Body of pancreas (tissue), 4 donors: ENCODE measurements at regions not wholly inside any gene's neighbourhood (a gene's known extent, or its start where the extent isn't known, plus 50 kb on each side); places are given as distances from the start of the nearest gene placed in this dataset.

Source experiments
- ATAC-seq: fragments of 150-250 bp; one replicate; pipeline ENCODE4 v1.9.1; 2016
- DNase-seq, 4 donors: peaks; one replicate each; pipeline ENCODE4 v3.0.0-alpha.2; 2019
- H3K27ac ChIP-seq, 4 donors: fragments of 200-600 bp; sonication (generic); 1 replicate in 3 of 4; 2 replicates in 1 of 4; pipeline versions ENCODE4 v1.5.1 to v1.6.1; 2016 to 2019; ENCODE audit warnings: mild to moderate bottlenecking in 1 of 4, mixed read lengths in 1 of 4, moderate library complexity in 1 of 4
- H3K27me3 ChIP-seq, 2 donors: fragments of 200-600 bp; sonication (generic); one replicate each; pipeline ENCODE4 v1.6.0; 2016; ENCODE audit warnings: mild to moderate bottlenecking in 1 of 2
- H3K36me3 ChIP-seq, 2 donors: fragments of 200-600 bp; sonication (generic); replicated peaks in 1 of 2; 2 replicates each; pipeline ENCODE4 v1.5.1; 2016; ENCODE audit warnings: low read depth in 2 of 2; ENCODE audit not compliant: insufficient read depth in 1 of 2
- H3K4me1 ChIP-seq: fragments of 200-600 bp; sonication (generic); one replicate; pipeline ENCODE4 v1.6.0; 2016
- H3K4me3 ChIP-seq, 2 donors: fragments of 200-600 bp; sonication (generic); 1 replicate in 1 of 2; 2 replicates in 1 of 2; pipeline ENCODE4 v1.5.1; 2016 to 2019
- H3K9me3 ChIP-seq, 3 donors: fragments of 200-600 bp; sonication (generic); 1 replicate in 2 of 3; 2 replicates in 1 of 3; pipeline ENCODE4 v1.5.1; 2016
- POLR2A ChIP-seq, 3 donors: fragments of 450-650 bp; IDR thresholded peaks; one replicate each; pipeline ENCODE4 v1.6.1; 2016; ENCODE audit warnings: antibody characterized with exemption in 3 of 3, mild to moderate bottlenecking in 2 of 3
- WGBS, 2 donors: methylation state at CpG; one replicate each; pipeline ENCODE4 v1.1.5; 2017; 5-methylcytosine and 5-hydroxymethylcytosine counted together
- intact Hi-C: fragments of 100-400 bp; cut with DNase I; formaldehyde crosslinking; loops from one replicate; pipeline ENCODE4 v1.15.1; 2023
- TF ChIP-seq, protein P1 (sequence below), 7 experiments: fragments of 450-650 bp in 4 of 7; fragments of 200-600 bp in 3 of 7; sonication (generic) in 3 of 7; IDR thresholded peaks; one replicate each; pipeline ENCODE4 v1.5.1; 2016 to 2019; ENCODE audit warnings: antibody characterized with exemption in 7 of 7

DNA sequence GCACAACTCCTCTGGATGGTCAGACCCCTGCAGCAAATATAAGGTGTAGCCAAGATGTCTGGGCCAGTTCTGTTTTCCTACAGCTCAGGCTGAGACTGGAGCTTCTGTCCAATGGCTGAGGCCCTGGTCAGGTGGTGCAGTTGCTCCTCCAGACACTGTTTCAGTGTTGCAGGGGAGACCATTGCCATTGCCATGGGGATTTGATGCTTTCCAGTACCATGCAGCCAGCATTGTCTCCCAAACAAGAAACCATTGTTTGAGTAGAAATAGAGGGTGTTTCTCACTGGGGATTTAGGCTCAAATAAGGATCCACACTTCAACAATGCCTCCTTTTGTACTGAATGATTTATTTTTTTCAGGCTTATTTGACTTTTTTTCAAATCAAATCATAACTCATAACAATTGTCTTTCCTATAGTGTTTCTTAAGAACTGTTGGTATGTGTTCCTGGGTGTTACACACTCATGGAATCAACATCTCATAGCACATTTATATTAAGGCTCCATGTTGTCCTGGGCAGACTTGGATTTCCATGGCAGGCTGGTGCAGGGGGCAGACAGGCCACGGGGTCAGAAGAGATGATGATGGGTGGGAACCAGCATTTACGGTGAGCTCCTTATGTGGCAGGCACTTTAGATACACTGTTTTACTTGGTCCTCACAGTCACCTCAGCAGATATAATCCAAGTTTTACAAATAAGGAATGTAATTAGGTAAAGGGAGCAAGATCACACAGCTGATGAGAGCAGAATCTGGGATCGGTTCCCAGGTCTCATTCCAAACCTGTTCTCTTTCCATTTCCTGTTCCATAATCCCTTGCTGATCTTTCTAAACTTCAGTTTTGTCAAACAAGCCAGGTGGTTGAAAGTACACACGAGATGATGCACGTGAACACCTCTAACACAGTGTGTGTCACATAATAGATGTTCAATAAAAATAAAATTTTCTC is 95.9 kb upstream of the GNAQ start:
- no peak overlapping the region for H3K27ac ChIP-seq
- WGBS, 2 donors = 63 to 67% methylated on average over 5 of the region's 5 CpGs
- no peaks in the 10 kb centered on the region for H3K27me3 ChIP-seq
- no peaks in the 10 kb centered on the region for H3K36me3 ChIP-seq
- H3K4me1 ChIP-seq = no peaks in the 10 kb centered on the region
- no peak for DNase-seq
- no peak overlapping the region for H3K4me3 ChIP-seq
- ATAC-seq = no peak
- no peaks in the 10 kb centered on the region for H3K9me3 ChIP-seq
- TF ChIP-seq, protein P1, sequence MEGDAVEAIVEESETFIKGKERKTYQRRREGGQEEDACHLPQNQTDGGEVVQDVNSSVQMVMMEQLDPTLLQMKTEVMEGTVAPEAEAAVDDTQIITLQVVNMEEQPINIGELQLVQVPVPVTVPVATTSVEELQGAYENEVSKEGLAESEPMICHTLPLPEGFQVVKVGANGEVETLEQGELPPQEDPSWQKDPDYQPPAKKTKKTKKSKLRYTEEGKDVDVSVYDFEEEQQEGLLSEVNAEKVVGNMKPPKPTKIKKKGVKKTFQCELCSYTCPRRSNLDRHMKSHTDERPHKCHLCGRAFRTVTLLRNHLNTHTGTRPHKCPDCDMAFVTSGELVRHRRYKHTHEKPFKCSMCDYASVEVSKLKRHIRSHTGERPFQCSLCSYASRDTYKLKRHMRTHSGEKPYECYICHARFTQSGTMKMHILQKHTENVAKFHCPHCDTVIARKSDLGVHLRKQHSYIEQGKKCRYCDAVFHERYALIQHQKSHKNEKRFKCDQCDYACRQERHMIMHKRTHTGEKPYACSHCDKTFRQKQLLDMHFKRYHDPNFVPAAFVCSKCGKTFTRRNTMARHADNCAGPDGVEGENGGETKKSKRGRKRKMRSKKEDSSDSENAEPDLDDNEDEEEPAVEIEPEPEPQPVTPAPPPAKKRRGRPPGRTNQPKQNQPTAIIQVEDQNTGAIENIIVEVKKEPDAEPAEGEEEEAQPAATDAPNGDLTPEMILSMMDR (IDR thresholded peaks at IDR 0.05) = no peak
- no peak for TF ChIP-seq POLR2A (IDR thresholded peaks at IDR 0.05)
- intact Hi-C loops = no loop called here

DNA sequence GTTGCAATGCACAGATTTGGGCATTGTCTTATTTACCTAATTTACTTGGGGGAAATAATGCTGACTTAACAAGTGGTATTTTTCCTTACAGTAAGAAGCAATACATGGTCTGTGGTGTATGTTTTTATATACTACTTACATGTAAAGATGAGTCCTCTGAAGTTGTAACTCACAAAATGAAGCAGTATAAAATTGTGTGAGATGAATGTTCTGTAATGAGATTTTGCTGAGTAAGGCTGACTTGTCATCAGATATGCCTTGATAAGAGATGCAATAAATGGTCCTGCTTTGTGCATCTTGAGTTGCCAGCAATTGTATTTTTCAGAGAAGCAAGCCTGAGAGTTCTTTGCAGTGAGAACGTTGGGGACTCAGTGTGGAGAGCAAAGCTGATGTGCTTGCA is 92.2 kb upstream of the GNAQ start:
- ATAC-seq (no peak), DNase-seq (no peak)
- intact Hi-C loops = no loop called here
- Histone ChIP-seq H3K36me3 (no peaks in the 10 kb centered on the region), H3K4me1 (no peaks in the 10 kb centered on the region), H3K9me3 (no peaks in the 10 kb centered on the region), H3K27ac (no peak overlapping the region), H3K27me3 (no peaks in the 10 kb centered on the region), H3K4me3 (no peak overlapping the region)
- 19 to 20% methylated on average over 1 of the region's 1 CpG for WGBS, 2 donors
- TF ChIP-seq POLR2A (IDR thresholded peaks at IDR 0.05) = no peak
- TF ChIP-seq, protein P1 (IDR thresholded peaks at IDR 0.05) = no peak

DNA sequence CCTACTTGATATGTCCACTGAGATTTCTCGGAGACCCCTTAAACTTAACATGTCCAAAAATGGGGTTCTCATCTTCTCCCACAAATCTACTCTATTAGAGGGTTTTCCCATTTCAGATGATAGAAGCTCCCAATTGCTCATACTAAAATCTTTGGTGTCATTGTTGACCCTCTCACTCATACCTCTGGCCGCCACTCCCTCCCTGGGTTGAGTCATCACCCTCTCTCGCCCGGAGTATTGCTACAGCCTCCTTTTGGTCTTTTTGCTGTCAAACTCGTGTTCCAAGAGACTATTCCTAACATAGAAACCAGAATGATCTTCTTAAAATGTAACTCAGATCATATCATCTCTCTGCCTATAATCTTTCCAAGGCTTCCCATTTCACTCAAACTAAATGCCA is 91.0 kb upstream of the GNAQ start:
- 69 to 79% methylated on average over 5 of the region's 5 CpGs for WGBS, 2 donors

DNA sequence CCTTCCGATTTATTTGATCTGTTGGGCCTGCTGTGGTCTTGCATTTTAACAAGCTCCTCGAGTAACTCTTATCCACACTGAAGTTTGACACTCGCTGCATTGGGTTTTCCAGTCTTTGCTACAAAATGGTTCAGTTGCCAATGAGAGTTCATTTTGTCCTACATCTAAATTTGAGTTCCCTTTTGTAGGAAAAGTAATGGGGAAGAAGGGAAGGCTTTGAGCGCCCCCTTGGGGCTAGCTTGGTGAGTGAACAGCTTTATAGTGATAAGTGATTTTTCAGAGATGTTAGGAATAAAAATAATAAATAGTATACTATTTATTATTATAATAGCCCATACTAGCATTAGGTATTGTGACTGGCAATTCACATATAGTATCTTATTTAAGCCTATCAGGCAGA is 89.9 kb upstream of the GNAQ start:
- TF ChIP-seq, protein P1 (IDR thresholded peaks at IDR 0.05) = peak; percentile 19 to 74 (median 65)
- no peak for TF ChIP-seq POLR2A (IDR thresholded peaks at IDR 0.05)
- H3K4me3 ChIP-seq = no peak overlapping the region
- 45 to 50% methylated on average over 4 of the region's 4 CpGs for WGBS, 2 donors
- no peaks in the 10 kb centered on the region for H3K9me3 ChIP-seq
- no peak overlapping the region for H3K27ac ChIP-seq
- H3K27me3 ChIP-seq = no peaks in the 10 kb centered on the region
- ATAC-seq (no peak), DNase-seq (peak; percentile 59 to 81 (median 72))
- H3K4me1 ChIP-seq = no peaks in the 10 kb centered on the region
- no peaks in the 10 kb centered on the region for H3K36me3 ChIP-seq
- intact Hi-C loops = no loop called here

More for the DNA sequence above, 91.0 kb upstream of the GNAQ start:
- Histone ChIP-seq H3K9me3 (no peaks in the 10 kb centered on the region), H3K27ac (no peak overlapping the region), H3K4me1 (no peaks in the 10 kb centered on the region), H3K27me3 (no peaks in the 10 kb centered on the region), H3K36me3 (no peaks in the 10 kb centered on the region), H3K4me3 (no peak overlapping the region)
- intact Hi-C loops = no loop called here
- TF ChIP-seq POLR2A (IDR thresholded peaks at IDR 0.05) = no peak
- TF ChIP-seq, protein P1 (IDR thresholded peaks at IDR 0.05) = no peak
- DNase-seq (no peak), ATAC-seq (no peak)
